RPMI8226 (cell line): ENCODE measurements at regions not wholly inside any gene's neighbourhood (a gene's known extent, or its start where the extent isn't known, plus 50 kb on each side); places are given as distances from the start of the nearest gene placed in this dataset.
"Not testable (repeated sequence)": the region's sequence is repeated elsewhere in the genome, so short reads cannot be mapped to it uniquely, and the experiment has no call there.

ENCODE experiments used
- DNase-seq: peaks from one replicate; pipeline ENCODE4 v3.0.0-alpha.2; 2015

- DNase-seq, result no peak
Measured at GRCh38 chr14:46432516-46432915, 219.1 kb downstream of the RPL10L start.

- DNase-seq, result no peak
Measured at GRCh38 chr14:46417066-46417465, 234.5 kb downstream of the RPL10L start.

- no peak for DNase-seq
Measured at GRCh38 chr14:46404865-46405811, 246.4 kb downstream of the RPL10L start.

- not testable (repeated sequence) for DNase-seq
Measured at GRCh38 chr14:46402001-46402690, 249.4 kb downstream of the RPL10L start.

GRCh38 chr14:46401066-46401465 lies 250.5 kb downstream of the RPL10L start:
- DNase-seq, result no peak

- DNase-seq, result peak; percentile 2
Measured at GRCh38 chr14:46399049-46399448, 252.5 kb downstream of the RPL10L start.

GRCh38 chr14:46384611-46385010 lies 267.0 kb downstream of the RPL10L start:
- no peak for DNase-seq

- DNase-seq, result no peak
Measured at GRCh38 chr14:46381674-46382073, 269.9 kb downstream of the RPL10L start.

- no peak for DNase-seq
Measured at GRCh38 chr14:46378248-46378647, 273.3 kb downstream of the RPL10L start.

GRCh38 chr14:46377305-46377704 lies 274.3 kb downstream of the RPL10L start:
- DNase-seq, result no peak

- DNase-seq, result no peak
Measured at GRCh38 chr14:46369391-46369790, 282.2 kb downstream of the RPL10L start.

GRCh38 chr14:46368275-46368674 lies 283.3 kb downstream of the RPL10L start:
- DNase-seq, result no peak

GRCh38 chr14:46352844-46353243 lies 298.7 kb downstream of the RPL10L start:
- DNase-seq, result no peak

GRCh38 chr14:46344327-46344937 lies 307.1 kb downstream of the RPL10L start:
- DNase-seq, result peak; percentile 19

GRCh38 chr14:46325777-46326176 lies 325.8 kb downstream of the RPL10L start:
- DNase-seq, result no peak

GRCh38 chr14:46325157-46325556 lies 326.4 kb downstream of the RPL10L start:
- DNase-seq, result no peak

GRCh38 chr14:46323404-46323762 lies 328.2 kb downstream of the RPL10L start:
- DNase-seq, result no peak

GRCh38 chr14:46322730-46323403 lies 328.7 kb downstream of the RPL10L start:
- no peak for DNase-seq

- DNase-seq, result no peak
Measured at GRCh38 chr14:46322076-46322475, 329.5 kb downstream of the RPL10L start.

GRCh38 chr14:46306267-46306666 lies 345.3 kb downstream of the RPL10L start:
- DNase-seq, result no peak

- DNase-seq, result no peak
Measured at GRCh38 chr14:46300765-46301164, 350.8 kb downstream of the RPL10L start.

- no peak for DNase-seq
Measured at GRCh38 chr14:46290706-46291105, 360.9 kb downstream of the RPL10L start.

- DNase-seq, result no peak
Measured at GRCh38 chr14:46279776-46280175, 371.8 kb downstream of the RPL10L start.
